Endothelial cell of umbilical vein (primary cell): ENCODE measurements at regions not wholly inside any gene's neighbourhood (a gene's known extent, or its start where the extent isn't known, plus 50 kb on each side); places are given as distances from the start of the nearest gene placed in this dataset.

Experiments used
- BruUV-seq: library from RNA; stranded (reverse); fragments of 400-500 nt; replicated peaks from 2 replicates; lab custom pipeline; 2021; lab: Mats Ljungman, UMichigan
- CTCF ChIA-PET: fragments of 300-600, 350-600 bp; sonication (Branson Sonifier 250); formaldehyde crosslinking; loops from one replicate; lab custom pipeline; 2021; ENCODE audit warnings: antibody characterized with exemption, inconsistent platforms; lab: Charles Lee
- POLR2A ChIA-PET: fragments of 300-600, 350-600 bp; sonication (Branson Sonifier 250); formaldehyde crosslinking; loops from one replicate; lab custom pipeline; 2021; ENCODE audit warnings: antibody characterized with exemption, inconsistent platforms; lab: Charles Lee
- DNase-seq: peaks from one replicate; pipeline ENCODE4 v3.0.0-alpha.2; 2011; ENCODE audit warnings: low read depth, low spot score
- FAIRE-seq: peaks from 2 replicates; lab custom pipeline; 2011; peaks lifted over from hg19 to GRCh38; lab: Jason Lieb, UNC
- H2AFZ ChIP-seq: 2 replicates; pipeline ENCODE4 v1.6.0; 2012; ENCODE audit warnings: low read depth, low read length, control low read depth, inconsistent platforms
- H3K27ac ChIP-seq: 2 replicates; pipeline ENCODE4 v1.5.1; 2011; ENCODE audit warnings: low read depth, mild to moderate bottlenecking, control low read depth, low read length, moderate library complexity; ENCODE audit not compliant: insufficient read depth
- H3K27me3 ChIP-seq, 2 experiments: 2 replicates each; pipeline versions ENCODE4 v1.6.0 to v1.6.1; 2011; ENCODE audit warnings: low read length in 2 of 2, mixed read lengths in 1 of 2; ENCODE audit not compliant: control insufficient read depth in 2 of 2, insufficient read depth in 2 of 2
- H3K36me3 ChIP-seq, 2 experiments: 2 replicates in 1 of 2; 3 replicates in 1 of 2; pipeline ENCODE4 v1.5.1; 2011; ENCODE audit warnings: low read length in 2 of 2, mild to moderate bottlenecking in 1 of 2, moderate library complexity in 1 of 2; ENCODE audit not compliant: control insufficient read depth in 2 of 2, insufficient read depth in 2 of 2; ENCODE audit errors: extremely low read depth in 1 of 2
- H3K4me1 ChIP-seq: 3 replicates; pipeline ENCODE4 v1.5.1; 2011; ENCODE audit warnings: mild to moderate bottlenecking, low read length; ENCODE audit not compliant: control insufficient read depth, insufficient read depth; ENCODE audit errors: extremely low read depth
- H3K4me2 ChIP-seq: 2 replicates; pipeline ENCODE4 v1.6.1; 2011; ENCODE audit warnings: low read length, control low read depth, mixed read lengths; ENCODE audit not compliant: insufficient read depth
- H3K4me3 ChIP-seq, 3 experiments: fragments of 200-600 bp in 1 of 3; sonication (generic), shearing (Covaris generic) in 1 of 3; replicated peaks in 1 of 3; 2 replicates each; pipeline ENCODE4 v1.5.1; 2011 to 2016; ENCODE audit warnings: control low read depth in 3 of 3, low read length in 3 of 3, mild to moderate bottlenecking in 2 of 3, inconsistent platforms in 1 of 3, low read depth in 1 of 3, moderate library complexity in 1 of 3; ENCODE audit not compliant: insufficient read depth in 1 of 3
- H3K79me2 ChIP-seq: 2 replicates; pipeline ENCODE4 v1.6.0; 2012; ENCODE audit warnings: low read length, inconsistent platforms; ENCODE audit not compliant: control insufficient read depth, insufficient read depth
- H3K9ac ChIP-seq: replicated peaks from 2 replicates; pipeline ENCODE3; 2011; ENCODE audit warnings: low read length, control low read depth; ENCODE audit not compliant: insufficient read depth; ENCODE audit errors: extremely low read depth
- H3K9me1 ChIP-seq: replicated peaks from 3 replicates; pipeline ENCODE4 v1.6.0; 2011; ENCODE audit warnings: mild to moderate bottlenecking, low read length; ENCODE audit not compliant: control insufficient read depth, insufficient read depth; ENCODE audit errors: extremely low read depth
- H3K9me3 ChIP-seq: replicated peaks from 2 replicates; pipeline ENCODE4 v1.5.1; 2012; ENCODE audit warnings: low read length, inconsistent platforms; ENCODE audit not compliant: control insufficient read depth, insufficient read depth
- H4K20me1 ChIP-seq: replicated peaks from 2 replicates; pipeline ENCODE3; 2011; ENCODE audit warnings: mild to moderate bottlenecking, low read length; ENCODE audit not compliant: control insufficient read depth, insufficient read depth; ENCODE audit errors: extremely low read depth
- EZH2 ChIP-seq: IDR thresholded peaks from 2 replicates; pipeline ENCODE4 v1.6.1; 2012; ENCODE audit warnings: borderline replicate concordance, low read depth, mild to moderate bottlenecking, moderate library complexity, low read length, inconsistent platforms; ENCODE audit not compliant: severe bottlenecking
- FOS ChIP-seq: IDR thresholded peaks from 2 replicates; pipeline ENCODE4 v1.6.1; 2011; ENCODE audit warnings: mild to moderate bottlenecking, low read length, moderate library complexity, borderline replicate concordance; ENCODE audit not compliant: insufficient read depth
- GATA2 ChIP-seq: IDR thresholded peaks from 2 replicates; pipeline ENCODE4 v1.7.0; 2011; ENCODE audit warnings: low read depth, mild to moderate bottlenecking, moderate library complexity, mixed read lengths, low read length; ENCODE audit not compliant: insufficient read length, insufficient read depth
- JUN ChIP-seq: IDR thresholded peaks from 2 replicates; pipeline ENCODE4 v1.6.1; 2011; ENCODE audit warnings: borderline replicate concordance, low read depth; ENCODE audit not compliant: insufficient read length, insufficient read depth
- MYC ChIP-seq: IDR thresholded peaks from one replicate; pipeline ENCODE4 v1.6.1; 2011; ENCODE audit warnings: mild to moderate bottlenecking, low read depth, low read length
- POLR2A ChIP-seq: IDR thresholded peaks from 2 replicates; pipeline ENCODE4 v1.6.1; 2012; ENCODE audit warnings: low read depth, mild to moderate bottlenecking, control low read depth, low read length
- POLR2AphosphoS5 ChIP-seq: IDR thresholded peaks from 2 replicates; pipeline ENCODE4 v1.6.1; 2012; ENCODE audit warnings: low read depth, mild to moderate bottlenecking, control low read depth, low read length, moderate library complexity; ENCODE audit not compliant: insufficient read depth
- dilution Hi-C: fragments of 300-500 bp; cut with MboI; formaldehyde crosslinking; loops from one replicate; pipeline ENCODE4 v1.15.0; 2019; ENCODE audit warnings: low sequenced_read_pairs; ENCODE audit not compliant: extremely low pct_ligation_motif_present
- intact Hi-C: fragments of 100-400 bp; cut with micrococcal nuclease; formaldehyde crosslinking; loops from one replicate; pipeline ENCODE4 v1.10.0; 2022
- TF ChIP-seq, protein P1 (sequence below), 2 donors: IDR thresholded peaks; 1 replicate in 1 of 2; 2 replicates in 1 of 2; pipeline ENCODE4 v1.5.1; 2011; ENCODE audit warnings: low read length in 2 of 2, mild to moderate bottlenecking in 2 of 2, moderate library complexity in 2 of 2, control low read depth in 1 of 2, inconsistent platforms in 1 of 2, low read depth in 1 of 2; ENCODE audit not compliant: insufficient read depth in 1 of 2; ENCODE audit errors: extremely low read depth in 1 of 2
- TF ChIP-seq, protein P2 (sequence below): IDR thresholded peaks from 2 replicates; pipeline ENCODE4 v1.6.1; 2011; ENCODE audit not compliant: insufficient read depth, insufficient read length

DNA sequence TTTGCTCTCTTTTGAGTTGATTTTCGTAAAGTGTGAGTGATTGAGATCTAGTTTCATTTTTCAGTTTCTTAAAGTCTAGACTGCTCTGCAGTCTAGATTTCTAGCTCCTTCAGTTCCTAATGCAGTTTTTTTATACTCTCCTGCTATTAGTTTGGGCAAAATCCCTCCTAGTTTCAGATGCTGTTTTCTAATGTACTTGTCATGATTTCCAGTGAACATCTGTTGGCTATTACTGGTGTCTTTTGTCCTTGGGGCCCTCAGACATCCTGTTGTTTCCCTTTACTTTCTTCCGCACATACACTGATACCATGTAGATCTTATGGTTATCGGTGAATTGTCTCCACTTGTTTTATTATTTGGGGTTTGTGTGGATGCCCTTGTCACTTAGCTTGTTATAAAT is 292.1 kb downstream of the TDRD3 start:
- DNase-seq (no peak), FAIRE-seq (no peak)
- Histone ChIP-seq H3K27ac (no peak overlapping the region), H3K4me1 (no peaks in the 10 kb centered on the region), H3K36me3 (no peaks in the 10 kb centered on the region), H3K4me2 (no peak overlapping the region), H3K27me3 (peaks cover 4 to 13% of the 10 kb centered on the region in 2 experiments), H3K9ac (no peak overlapping the region), H3K9me3 (no peaks in the 10 kb centered on the region), H3K4me3 (no peak overlapping the region), H3K79me2 (no peaks in the 10 kb centered on the region), H3K9me1 (no peaks in the 10 kb centered on the region), H2AFZ (no peak overlapping the region), H4K20me1 (no peaks in the 10 kb centered on the region)
- BruUV-seq = no TSS peak
- intact Hi-C loops = no loop called here
- dilution Hi-C loops = no loop called here
- TF ChIP-seq, protein P1, sequence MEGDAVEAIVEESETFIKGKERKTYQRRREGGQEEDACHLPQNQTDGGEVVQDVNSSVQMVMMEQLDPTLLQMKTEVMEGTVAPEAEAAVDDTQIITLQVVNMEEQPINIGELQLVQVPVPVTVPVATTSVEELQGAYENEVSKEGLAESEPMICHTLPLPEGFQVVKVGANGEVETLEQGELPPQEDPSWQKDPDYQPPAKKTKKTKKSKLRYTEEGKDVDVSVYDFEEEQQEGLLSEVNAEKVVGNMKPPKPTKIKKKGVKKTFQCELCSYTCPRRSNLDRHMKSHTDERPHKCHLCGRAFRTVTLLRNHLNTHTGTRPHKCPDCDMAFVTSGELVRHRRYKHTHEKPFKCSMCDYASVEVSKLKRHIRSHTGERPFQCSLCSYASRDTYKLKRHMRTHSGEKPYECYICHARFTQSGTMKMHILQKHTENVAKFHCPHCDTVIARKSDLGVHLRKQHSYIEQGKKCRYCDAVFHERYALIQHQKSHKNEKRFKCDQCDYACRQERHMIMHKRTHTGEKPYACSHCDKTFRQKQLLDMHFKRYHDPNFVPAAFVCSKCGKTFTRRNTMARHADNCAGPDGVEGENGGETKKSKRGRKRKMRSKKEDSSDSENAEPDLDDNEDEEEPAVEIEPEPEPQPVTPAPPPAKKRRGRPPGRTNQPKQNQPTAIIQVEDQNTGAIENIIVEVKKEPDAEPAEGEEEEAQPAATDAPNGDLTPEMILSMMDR (IDR thresholded peaks at IDR 0.05; ENCODE audit: extremely low read depth in 1 of 2, insufficient read depth in 1 of 2, low read depth in 1 of 2, low read length in 2 of 2) = no peak
- TF ChIP-seq EZH2 (no peak), JUN (no peak), MYC (no peak), GATA2 (no peak), POLR2A (no peak), FOS (no peak), POLR2AphosphoS5 (no peak)
- TF ChIP-seq, protein P2, sequence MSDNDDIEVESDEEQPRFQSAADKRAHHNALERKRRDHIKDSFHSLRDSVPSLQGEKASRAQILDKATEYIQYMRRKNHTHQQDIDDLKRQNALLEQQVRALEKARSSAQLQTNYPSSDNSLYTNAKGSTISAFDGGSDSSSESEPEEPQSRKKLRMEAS = no peak
- POLR2A ChIA-PET = no interaction called here
- CTCF ChIA-PET = interaction anchor here (1.6 kb wide), 1 partner anchor 13 kb away, joined by 7 read pairs; no protein-coding TSS in a partner anchor
